SK-MEL-5 (cell line): ENCODE measurements at regions not wholly inside any gene's neighbourhood (a gene's known extent, or its start where the extent isn't known, plus 50 kb on each side); places are given as distances from the start of the nearest gene placed in this dataset.

Source experiments
- DNase-seq: peaks from one replicate; pipeline ENCODE4 v3.0.0-alpha.2; 2016; ENCODE audit warnings: low read depth, low spot score
- in situ Hi-C: cut with HindIII; loops from 2 replicates; pipeline ENCODE4 v1.10.0; 2016; ENCODE audit warnings: low sequenced_read_pairs, high pct_unique_total_duplicates, low pct_unique_long_range_greater_than_20kb

GRCh38 chr4:173919196-173919595 lies 364.3 kb downstream of the FBXO8 start:
- in situ Hi-C loops, result no loop called here
- DNase-seq, result no peak

GRCh38 chr4:173917255-173917960 lies 366.1 kb downstream of the FBXO8 start:
- in situ Hi-C loops, result no loop called here

GRCh38 chr4:173913496-173913895 lies 370.0 kb downstream of the FBXO8 start:
- no peak for DNase-seq
- in situ Hi-C loops, result no loop called here

More at GRCh38 chr4:173917255-173917960, 366.1 kb downstream of the FBXO8 start:
- peak; percentile 17 for DNase-seq

- in situ Hi-C loops, result no loop called here
- DNase-seq, result no peak
Measured at GRCh38 chr4:173912384-173912783, 371.1 kb downstream of the FBXO8 start.

GRCh38 chr4:173910891-173911290 lies 372.6 kb downstream of the FBXO8 start:
- in situ Hi-C loops, result no loop called here
- no peak for DNase-seq

- in situ Hi-C loops, result no loop called here
- no peak for DNase-seq
Measured at GRCh38 chr4:173909294-173909693, 374.2 kb downstream of the FBXO8 start.

- in situ Hi-C loops, result no loop called here
- DNase-seq, result no peak
Measured at GRCh38 chr4:173899813-173900212, 369.8 kb upstream of the HAND2 start.

- no peak for DNase-seq
- in situ Hi-C loops, result no loop called here
Measured at GRCh38 chr4:173891072-173891471, 361.0 kb upstream of the HAND2 start.

GRCh38 chr4:173883821-173884220 lies 353.8 kb upstream of the HAND2 start:
- no peak for DNase-seq
- in situ Hi-C loops, result no loop called here

GRCh38 chr4:173880897-173881296 lies 350.9 kb upstream of the HAND2 start:
- DNase-seq, result no peak
- in situ Hi-C loops, result no loop called here

- no peak for DNase-seq
- in situ Hi-C loops, result no loop called here
Measured at GRCh38 chr4:173879509-173879908, 349.5 kb upstream of the HAND2 start.

- DNase-seq, result peak; percentile 87
- in situ Hi-C loops, result no loop called here
Measured at GRCh38 chr4:173878701-173879100, 348.7 kb upstream of the HAND2 start.

- in situ Hi-C loops, result no loop called here
- DNase-seq, result no peak
Measured at GRCh38 chr4:173871643-173872042, 341.6 kb upstream of the HAND2 start.

GRCh38 chr4:173866322-173867026 lies 336.4 kb upstream of the HAND2 start:
- peak; percentile 74 for DNase-seq

GRCh38 chr4:173862754-173863153 lies 332.7 kb upstream of the HAND2 start:
- DNase-seq, result no peak
- in situ Hi-C loops, result no loop called here

More at GRCh38 chr4:173866322-173867026, 336.4 kb upstream of the HAND2 start:
- in situ Hi-C loops, result no loop called here

GRCh38 chr4:173860094-173860493 lies 330.1 kb upstream of the HAND2 start:
- in situ Hi-C loops, result no loop called here
- no peak for DNase-seq

- peak; percentile 78 for DNase-seq
- in situ Hi-C loops, result no loop called here
Measured at GRCh38 chr4:173859091-173859713, 329.2 kb upstream of the HAND2 start.

GRCh38 chr4:173858471-173858870 lies 328.4 kb upstream of the HAND2 start:
- DNase-seq, result no peak
- in situ Hi-C loops, result no loop called here

- no peak for DNase-seq
- in situ Hi-C loops, result no loop called here
Measured at GRCh38 chr4:173857828-173858227, 327.8 kb upstream of the HAND2 start.
